HG02759 (cell line): ENCODE measurements at regions not wholly inside any gene's neighbourhood (a gene's known extent, or its start where the extent isn't known, plus 50 kb on each side); places are given as distances from the start of the nearest gene placed in this dataset.

ENCODE experiments used
- ATAC-seq: cut with Tn5 transposase; IDR thresholded peaks from one replicate; pipeline ENCODE4 v1.9.1; 2021; ENCODE audit warnings: mild to moderate bottlenecking, moderate library complexity; ENCODE audit not compliant: unreplicated experiment

DNA sequence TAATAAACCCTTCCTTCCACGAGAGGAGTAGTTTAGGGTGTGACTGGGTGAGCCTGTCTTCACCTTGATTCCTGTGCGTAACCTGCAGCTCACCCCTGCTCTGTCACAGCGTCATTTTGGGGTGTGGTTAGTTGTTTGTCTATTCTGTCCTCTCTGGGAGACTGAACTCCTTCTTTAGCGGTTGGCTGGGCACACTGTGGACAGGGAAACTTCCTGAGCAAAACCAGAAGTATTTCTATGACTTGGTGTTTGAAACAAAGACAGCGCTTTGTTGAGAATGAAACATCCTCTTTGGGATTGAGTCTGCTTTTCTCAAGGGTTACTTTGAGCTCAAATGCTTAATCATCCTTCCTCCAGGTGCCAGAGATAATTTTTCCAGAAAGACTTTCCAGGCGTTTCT, 270.7 kb downstream of the HRH4 start:
- ATAC-seq = no peak

DNA sequence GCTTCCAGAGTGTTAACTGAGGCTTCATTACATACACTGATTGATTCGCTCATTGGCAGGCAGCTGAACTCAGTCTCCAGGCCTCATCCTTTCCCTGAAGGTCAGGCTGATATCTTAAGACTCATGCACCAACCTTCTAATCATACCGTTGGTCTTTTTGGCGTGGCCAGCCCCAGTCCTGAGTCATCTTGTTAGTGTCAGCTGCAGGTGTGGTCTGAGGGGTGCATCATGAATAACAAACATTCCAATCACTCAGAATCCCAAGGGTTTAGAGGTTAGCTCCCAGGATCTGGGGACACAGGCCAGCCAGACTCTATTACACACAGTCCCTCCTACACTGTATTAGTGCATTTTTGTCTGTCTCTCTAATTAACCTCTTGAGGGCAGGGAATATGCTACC, 271.5 kb downstream of the HRH4 start:
- no peak for ATAC-seq

DNA sequence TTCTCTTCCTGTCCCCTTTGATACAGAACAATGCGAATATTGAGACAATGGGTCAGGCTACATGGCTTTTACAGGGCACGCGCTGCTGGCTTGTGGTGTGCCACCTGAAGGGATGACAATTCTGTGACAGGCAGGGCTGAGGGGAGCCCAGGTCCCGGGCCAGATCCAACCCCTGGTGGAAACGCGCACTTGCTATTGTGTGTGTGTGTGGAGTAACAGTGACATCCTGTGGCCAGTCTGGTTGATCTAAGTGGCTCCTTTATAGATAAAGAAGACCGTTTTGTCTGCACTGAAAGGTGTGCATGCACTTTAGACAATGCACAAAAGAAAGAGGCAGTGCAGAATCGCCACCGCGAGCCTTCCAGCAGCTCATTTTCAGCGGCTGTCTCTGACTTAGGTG, 273.6 kb downstream of the HRH4 start:
- ATAC-seq = no peak

DNA sequence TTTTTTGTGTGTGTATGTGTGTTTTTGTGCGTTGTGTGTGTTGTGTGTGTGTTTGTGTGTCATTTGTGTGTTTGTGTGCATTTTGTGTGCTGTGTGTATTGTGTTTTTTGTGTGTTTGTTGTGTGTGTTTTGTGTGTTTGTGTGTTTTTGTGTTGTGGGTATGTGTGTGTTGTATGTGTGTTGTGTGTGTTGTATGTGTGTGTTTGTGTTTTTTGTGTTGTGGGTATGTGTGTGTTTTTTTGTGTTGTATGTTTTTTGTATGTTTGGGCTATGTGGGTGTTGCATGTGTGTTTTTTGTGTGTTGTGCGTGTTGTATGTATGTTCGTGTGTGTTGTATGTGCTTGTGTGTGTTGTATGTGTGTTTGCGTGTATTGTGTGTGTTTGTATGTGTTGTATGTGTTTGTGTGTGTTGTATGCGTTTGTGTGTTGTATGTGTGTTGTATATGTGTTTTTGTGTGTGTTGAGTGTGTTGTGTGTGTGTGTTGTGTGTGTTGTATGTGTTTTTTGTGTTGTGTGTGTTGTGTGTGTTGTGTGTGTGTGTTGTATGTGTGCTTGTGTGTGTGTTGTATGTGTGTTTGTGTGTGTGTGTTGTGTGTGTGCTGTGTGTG, 275.3 kb downstream of the HRH4 start:
- ATAC-seq = no peak

DNA sequence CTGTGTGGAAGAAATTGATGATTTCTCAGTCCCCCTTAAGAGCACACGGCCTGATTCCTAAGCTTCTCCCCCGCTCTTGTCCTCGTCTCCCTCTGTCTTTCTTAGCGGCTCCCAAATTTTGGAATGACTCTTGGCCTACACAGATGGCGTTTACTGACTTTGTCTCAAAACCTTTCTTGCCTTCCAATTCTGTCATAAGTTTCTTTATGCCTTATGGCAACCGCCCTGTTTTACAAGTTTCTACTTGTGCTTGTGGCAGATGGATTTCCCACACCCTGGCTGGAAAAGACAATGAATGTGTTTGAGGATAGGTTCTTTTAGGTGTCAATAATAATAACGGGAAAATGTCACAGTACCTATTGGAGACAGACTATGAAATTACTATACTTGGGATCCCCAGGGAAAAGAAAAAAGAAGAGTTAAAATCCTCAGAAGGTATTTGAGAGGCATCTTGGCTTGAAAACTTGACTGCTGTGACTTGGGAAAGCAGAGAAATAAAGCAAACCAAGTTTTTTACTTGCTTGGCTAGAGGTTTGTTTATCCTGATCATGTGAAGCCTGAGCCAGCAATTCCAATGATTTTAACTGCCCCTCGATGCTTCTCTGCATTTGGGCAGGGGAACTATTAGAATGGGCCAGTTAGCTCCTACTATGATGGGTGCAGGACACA, 276.4 kb downstream of the HRH4 start:
- no peak for ATAC-seq

DNA sequence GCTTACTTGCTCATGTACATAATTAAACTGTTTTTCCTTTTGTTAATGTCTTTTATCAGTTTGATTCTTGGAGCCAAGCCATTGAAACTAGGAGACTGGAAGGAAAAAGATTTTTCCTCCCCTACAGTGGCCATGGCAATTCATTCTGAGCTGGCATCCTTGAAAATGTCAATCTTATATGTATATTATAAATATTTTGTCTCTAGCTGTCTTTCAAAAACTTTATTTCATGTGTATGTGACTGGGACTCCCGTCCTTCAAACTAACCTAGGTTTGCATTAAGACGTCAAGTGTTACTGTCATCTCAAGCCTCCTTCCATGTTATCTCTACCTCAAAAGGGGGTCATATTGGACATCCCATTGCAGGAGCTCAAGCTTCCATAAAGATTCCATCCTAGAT, 280.4 kb downstream of the HRH4 start:
- no peak for ATAC-seq

DNA sequence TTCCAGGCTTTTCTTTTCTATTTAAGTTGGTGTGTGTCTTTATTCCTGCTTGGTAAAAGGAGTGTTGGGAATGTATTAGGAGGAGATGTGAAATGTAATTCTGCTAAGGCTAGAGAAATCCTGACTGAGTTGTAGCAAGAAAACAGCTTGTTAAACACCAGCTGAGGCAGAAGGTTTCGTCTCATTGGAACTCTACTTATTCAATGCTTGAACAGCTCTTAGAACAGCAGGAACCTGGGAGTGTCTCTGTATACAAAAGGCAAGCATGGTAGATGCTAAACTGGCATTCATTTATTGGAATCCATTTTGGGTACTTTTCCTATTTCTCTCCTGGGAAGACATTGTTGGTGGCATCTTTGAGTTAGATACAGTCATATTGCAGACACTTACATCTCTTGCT, 280.9 kb downstream of the HRH4 start:
- no peak for ATAC-seq

DNA sequence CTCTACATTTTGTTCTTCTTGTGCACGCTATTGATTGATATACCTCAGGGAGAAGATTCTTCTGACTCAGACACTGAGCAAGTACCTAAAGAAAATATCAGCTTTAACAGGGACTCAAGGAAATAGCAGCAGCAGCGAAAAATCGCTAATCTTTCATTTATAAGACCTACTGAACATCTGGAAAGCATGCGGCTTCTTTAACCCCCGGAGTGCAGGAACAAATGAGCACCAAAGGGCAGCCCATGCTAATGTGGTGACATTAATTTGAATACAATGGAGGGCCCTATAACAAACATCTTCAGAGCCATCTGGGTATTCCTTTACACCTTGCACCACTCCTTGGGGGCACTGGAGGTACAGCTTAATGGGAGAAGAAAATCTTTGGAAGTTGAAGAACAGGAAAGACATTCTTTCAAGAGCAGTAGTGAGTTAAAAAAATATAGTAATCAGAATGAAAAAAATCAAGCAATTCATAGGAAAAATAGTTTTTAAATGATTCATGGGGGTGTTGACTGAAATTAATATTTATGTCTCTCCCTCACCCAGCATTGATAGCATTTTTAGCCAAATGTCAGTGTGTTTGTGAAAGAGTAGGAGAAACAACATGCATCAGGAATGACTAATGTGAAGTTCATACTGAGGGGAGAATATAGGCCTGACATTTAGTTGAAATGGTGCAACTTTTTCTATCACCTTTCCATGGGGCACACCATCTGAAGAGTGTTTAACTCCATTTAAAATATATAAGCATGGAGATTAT, 281.7 kb downstream of the HRH4 start:
- no peak for ATAC-seq

DNA sequence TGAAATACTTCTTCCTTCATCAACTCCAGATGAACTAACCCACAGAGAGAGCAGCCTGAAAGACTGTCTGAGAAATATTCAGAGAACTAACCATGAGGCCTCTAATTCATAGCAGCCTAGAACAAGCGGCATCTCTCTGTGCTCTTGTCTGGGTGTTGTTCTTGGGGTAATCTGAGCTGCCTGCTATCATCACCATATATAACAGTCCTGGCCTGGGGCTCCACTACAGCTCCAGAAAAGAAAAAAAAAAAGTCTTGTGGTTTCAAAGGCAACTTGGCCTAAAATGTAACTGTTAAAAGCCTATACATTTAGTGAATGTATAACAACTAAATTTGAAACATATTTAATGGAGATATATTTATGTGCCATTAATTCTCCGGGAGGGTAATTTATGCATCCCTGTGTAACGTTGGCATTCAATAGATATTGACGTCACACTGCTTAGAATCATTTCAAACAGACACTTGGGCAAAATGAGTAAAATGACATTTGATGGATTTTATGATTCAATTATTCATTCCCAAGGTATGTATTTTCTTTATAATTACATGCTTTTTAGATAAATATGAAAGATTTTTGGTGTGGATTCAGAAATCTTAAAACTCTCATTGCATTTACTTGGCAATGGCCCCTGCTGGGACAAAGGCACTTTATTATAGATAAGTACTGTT, 294.3 kb downstream of the HRH4 start:
- ATAC-seq = no peak

DNA sequence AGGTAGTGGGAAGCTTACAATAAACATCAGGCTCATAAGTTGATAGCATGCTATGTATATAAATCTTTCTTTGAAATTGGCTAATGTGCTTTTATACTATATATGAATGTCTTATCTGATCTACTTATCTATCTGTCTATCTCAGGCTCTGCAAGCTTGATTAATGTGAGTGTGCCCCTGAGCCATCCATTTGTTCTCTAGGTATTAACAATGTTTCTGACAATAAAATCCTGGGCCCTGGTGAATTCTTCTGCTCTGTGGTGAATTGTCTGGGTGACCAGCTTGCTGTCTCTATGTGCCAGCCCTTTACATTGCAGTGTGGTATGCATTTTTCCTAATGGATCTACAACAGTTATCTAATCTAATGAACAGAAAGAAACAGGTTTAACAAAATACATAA, 295.9 kb downstream of the HRH4 start:
- ATAC-seq = no peak

DNA sequence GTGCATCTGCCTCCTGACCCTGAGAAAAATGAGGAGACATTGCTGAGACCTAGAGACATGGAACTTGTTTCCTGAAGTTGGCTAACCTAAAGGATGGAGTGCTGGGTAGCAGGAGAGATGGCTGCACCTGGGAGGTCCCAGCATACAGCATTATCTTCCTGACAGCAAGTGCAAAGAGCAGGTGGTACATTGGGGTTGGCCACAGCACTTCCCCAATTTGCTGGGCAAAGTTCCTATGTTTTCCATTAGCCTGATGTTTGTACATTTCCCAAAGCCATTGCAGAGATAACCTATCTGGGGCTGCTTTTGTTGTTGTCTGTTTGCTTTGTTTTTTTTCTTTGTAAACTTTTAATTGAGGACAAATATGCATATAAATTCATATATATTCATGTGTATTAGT, 296.7 kb downstream of the HRH4 start:
- no peak for ATAC-seq

DNA sequence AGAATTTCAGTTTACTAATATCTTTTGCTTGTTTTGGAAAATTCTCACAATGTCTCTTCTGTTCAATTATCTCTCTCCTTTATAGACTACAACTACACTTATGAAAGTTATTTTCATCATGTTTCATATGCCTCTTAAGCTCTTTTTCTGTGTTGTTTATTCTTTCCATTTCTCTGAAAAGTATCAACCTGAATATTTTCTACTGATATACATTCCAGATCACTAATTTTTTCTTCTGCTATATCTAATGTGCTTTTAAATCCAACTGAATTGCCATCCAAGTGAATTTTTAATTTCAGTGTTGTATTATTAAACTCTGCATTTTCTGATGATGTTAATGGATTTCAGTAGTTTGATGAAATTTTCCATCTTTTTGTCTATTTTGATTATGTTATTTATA, 301.3 kb downstream of the HRH4 start:
- no peak for ATAC-seq

DNA sequence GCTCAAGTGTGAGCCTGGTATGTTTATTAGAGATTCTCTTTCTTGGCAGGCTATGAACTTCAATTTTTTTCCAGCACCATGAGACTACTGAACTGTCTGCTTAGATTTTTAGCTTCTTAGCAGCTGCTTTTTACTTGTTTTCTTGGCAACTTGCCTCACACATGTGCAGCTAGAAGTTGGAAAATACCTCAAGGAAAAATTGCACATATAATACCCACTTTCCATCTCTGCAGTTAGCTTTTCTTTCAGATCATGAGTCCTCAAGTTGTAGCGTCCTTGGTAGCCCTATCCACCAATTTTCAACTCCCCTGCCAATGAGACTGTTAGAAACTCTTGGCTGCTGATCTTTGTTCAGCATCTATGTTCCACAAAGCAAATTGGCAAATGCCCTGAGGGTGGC, 302.1 kb downstream of the HRH4 start:
- no peak for ATAC-seq

DNA sequence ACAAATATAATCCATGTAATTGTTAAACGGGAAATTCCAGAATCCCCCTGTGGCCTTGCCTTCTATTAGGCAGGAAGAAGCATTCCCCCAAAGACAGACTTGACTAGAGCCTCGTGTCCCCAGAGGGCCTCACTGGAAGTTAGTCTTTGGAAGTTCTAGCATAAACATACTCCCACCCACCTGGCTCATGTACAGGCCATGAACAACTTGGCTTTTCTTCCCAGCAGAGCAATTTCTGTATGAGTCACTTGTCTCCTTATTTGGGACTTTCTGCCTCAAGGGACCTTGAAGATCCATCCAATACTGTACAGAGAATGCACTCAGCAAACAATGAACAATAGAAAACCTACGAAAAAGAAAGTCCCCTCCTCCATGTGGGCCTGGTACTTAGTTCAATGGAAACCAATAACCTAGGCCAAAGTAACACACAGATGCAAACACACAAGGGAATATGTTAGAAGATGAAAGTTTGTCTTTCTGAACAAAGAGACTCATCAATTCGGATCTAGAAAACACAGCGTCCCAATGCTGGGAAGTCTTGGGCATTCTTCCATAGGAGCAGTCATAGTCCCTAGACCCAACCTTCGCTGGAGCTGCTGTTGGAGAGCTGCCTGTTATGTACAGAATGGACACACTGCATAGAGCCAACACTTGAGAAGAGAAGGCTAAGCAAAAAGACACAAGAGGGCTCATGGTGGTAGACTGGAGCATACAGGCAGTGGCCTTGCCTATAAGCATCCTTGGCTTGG, 303.5 kb downstream of the HRH4 start:
- ATAC-seq = no peak

DNA sequence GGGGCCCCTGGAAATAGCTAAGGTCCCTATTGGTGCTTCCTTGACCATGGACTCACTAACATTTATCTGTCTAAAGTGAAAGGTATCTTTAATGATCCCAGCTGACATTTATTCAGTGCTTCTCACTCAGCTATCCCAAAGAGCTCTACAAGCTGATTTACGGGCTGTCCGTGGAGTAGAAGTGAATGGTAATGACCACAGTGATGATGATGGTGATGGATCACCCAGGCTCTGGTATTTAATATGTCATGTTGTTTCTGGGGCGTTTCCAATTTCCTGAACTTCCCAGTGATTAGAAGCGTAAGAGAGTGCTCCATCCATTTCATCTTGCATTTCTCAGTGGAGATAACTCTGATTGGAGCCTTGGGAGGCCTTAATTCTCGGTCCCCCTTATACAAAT, 304.3 kb downstream of the HRH4 start:
- ATAC-seq = no peak

DNA sequence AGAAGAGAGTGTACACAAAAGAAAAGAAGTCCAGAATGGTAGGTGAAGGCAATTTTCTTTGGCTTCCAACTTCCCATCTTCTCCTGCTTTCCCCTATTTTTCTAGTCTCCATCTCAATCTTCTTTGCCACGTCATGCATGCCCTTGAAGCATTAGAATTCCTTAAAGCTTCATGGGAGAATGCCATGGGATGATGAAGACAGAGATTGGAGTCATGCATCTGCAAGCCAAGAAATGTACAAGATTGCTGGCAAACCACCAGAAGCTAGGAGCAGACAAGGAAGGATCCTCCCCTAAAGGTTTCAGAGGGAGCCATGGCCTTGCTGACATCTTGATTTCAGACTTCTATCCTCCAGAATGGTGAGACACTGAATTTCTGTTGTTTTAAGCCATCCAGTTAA, 305.9 kb downstream of the HRH4 start:
- no peak for ATAC-seq

DNA sequence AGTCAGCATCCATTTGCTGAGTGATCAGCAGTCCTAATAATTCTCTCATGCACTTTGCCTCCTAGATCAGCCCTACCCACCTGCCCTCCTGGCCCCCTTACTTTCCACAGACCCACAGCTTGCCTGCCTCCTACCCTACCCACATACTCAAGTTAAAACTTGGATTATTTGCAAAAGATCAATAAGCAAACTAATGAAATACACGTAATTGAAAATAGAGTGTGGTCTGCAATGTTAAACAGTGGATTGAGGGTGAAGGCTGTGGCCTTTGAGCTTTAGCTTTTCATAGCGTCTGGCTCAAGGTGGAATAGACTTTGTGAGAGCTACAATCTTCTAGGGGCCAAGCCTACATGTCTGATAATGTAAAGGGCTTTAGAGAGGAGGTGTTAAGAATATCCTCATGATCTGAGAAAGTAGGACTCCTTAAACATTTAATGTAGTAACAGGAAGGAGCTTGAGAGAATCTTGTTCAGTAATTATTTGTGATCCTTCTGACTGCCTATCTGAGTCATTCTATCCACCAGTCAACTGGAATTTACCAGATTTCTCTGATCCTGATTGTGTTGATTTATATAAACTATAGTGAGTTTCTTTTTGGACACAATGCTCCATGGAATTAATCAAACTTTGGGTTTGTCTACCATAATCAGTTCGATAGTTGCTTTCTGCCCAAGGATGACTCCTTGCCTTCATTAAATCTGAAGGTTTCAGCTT, 310.0 kb downstream of the HRH4 start:
- ATAC-seq = no peak

DNA sequence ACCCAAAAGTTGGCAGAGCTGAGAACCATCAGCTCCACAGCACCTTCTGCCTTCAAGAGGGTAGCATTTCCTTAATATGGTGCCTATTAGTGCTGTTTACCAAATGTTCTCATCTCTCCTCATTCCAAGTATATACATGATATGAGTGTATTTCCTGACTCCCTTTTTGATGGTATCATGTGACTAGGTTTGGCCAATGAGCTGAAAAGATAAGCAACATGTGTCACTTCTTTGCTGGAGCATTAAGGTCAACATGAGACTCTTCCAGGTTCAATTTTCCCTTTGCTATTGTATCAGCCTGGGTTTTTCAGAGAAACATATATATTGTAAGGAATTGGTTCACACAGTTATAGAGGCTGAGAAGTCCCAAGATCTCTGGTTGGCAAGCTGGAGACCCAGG, 310.9 kb downstream of the HRH4 start:
- ATAC-seq = no peak

DNA sequence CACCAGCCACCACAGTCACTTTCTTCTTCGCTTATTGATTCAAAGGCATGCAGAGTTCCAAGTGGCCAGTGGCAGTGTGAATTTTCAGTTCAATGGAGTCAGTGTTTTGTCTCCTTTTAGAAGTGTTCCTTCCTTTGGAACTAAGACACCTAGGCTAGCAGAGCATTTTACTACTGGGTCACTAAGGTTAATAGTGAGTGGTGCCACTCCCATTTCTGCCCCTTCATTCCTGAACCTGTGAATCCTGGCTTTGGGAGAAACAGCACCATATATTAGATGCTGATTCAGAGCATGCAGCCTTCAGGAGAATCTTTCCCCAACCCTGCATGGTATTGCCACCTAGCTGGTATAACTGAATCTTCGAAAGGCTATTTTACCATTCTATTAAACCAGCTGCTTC, 312.7 kb downstream of the HRH4 start:
- no peak for ATAC-seq

DNA sequence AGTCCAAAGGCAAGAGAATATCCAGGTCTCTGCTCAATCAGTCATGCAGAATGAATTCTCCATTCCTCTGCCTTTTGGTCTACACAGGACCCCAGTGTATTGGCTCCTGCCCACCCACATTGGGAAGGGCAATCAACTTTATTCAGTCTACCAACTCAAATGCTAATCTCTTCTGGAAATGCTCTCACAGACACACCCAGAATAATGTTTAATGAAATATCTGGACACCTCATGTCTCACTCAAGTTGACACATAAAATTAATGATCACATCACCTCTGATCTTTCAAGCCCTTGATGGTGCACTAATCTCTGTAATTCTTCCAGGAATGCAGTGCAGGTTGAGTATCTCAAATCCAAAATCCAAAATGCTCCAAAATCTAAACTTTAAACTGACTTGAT, 315.6 kb downstream of the HRH4 start:
- ATAC-seq = no peak
